ENCODE measurements at regions not wholly inside any gene's neighbourhood (a gene's known extent, or its start where the extent isn't known, plus 50 kb on each side); places are given as distances from the start of the nearest gene placed in this dataset.

- no peak for TF ChIP-seq CTCF (conservative IDR thresholded peaks at IDR 0.05; ENCODE audit: low read depth, low read length)
- TF ChIP-seq EZH2 (IDR thresholded peaks at IDR 0.05; ENCODE audit: borderline replicate concordance, low read depth, low read length, poor library complexity, severe bottlenecking) = no peak
Observed at GRCh38 chr14:44131861-44132260, 375.2 kb downstream of the FSCB start.
